Jurkat, Clone E6-1 (cell line): ENCODE measurements at regions not wholly inside any gene's neighbourhood (a gene's known extent, or its start where the extent isn't known, plus 50 kb on each side); places are given as distances from the start of the nearest gene placed in this dataset.
"Not testable (repeated sequence)": the region's sequence is repeated elsewhere in the genome, so short reads cannot be mapped to it uniquely, and the experiment has no call there.

ENCODE experiments used
- DNase-seq: peaks from one replicate; pipeline ENCODE4 v3.0.0-alpha.2; 2011; ENCODE audit warnings: low read depth, low spot score
- H3K4me3 ChIP-seq: 2 replicates; pipeline ENCODE4 v1.5.1; 2011; ENCODE audit warnings: mild to moderate bottlenecking, low read length, control low read depth, moderate library complexity

- DNase-seq, result no peak
- no peak overlapping the region for H3K4me3 ChIP-seq
Measured at GRCh38 chr1:91120936-91121335, 99.1 kb upstream of the ZNF644 start.

- no peak for DNase-seq
- H3K4me3 ChIP-seq, result no peak overlapping the region
Measured at GRCh38 chr1:91120421-91120820, 98.6 kb upstream of the ZNF644 start.

DNA sequence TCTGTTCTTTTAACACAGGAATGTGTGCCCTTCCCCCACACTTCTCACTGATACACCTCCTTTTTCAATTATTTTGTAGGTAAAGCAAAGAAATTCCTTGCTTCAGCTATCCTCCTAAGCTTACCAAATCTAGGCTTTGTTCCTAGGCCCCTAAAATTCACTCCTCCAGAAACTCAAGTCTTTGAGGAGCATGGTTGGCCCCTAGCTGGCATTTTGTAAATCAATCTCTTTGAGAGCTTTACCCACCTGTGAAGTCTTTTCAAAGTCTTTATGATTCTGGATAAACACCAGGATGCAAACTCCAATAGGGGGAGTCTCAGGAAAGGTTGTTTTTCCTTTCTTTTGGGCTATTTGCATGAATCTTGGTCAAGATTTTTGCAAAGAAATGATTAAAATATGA lies 82.9 kb upstream of the ZNF644 start:
- H3K4me3 ChIP-seq, result no peak overlapping the region
- no peak for DNase-seq

DNA sequence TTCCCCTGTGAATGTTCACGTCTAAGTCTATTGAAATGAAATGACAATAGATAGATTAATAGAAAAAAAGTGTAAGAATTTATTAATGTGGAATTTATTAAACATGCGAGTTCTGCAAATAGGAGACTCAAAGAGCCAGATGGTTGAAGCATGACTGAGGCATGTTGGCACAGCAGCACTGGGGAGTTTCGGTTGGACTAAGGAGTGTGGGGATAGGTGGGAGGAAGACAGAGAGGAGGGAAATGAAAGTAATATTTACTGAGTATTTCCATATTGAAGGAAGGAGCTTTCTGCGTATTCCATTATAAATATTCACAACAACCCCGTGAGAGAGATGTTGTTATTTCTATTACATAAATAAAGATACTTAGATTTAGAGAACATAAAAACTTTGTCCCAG lies 79.5 kb upstream of the ZNF644 start:
- DNase-seq, result no peak
- no peak overlapping the region for H3K4me3 ChIP-seq

GRCh38 chr1:91099746-91100621 lies 78.1 kb upstream of the ZNF644 start:
- DNase-seq, result no peak
- no peak overlapping the region for H3K4me3 ChIP-seq

DNA sequence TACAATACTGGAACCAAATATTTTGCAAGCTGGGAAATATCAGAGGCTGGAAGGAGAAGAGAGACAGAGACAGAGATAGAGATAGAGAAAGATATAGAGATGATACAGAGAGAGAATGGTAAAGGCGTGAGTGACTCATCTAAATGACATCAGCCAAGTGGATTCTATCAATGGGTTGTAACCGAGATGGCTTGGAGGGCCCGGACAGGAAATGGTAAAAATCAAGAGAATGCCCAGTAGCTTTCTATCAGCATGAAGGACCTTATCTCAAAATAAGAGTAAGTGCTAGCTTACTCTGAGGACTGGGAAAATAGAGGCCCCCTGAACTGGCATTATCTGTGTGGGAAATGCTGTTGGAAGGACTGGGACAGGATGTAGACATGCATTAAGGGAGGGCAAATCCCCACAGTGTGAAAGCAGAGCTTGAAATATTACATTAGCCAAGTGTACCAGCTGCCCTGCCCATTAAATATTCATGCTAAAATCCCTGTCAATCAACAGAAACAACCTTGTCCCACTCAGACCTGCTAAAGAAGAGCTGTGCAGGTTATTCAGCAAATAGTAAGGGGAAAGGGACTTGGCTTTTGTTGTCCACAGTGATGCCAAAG lies 76.6 kb upstream of the ZNF644 start:
- DNase-seq, result no peak
- H3K4me3 ChIP-seq, result no peak overlapping the region

DNA sequence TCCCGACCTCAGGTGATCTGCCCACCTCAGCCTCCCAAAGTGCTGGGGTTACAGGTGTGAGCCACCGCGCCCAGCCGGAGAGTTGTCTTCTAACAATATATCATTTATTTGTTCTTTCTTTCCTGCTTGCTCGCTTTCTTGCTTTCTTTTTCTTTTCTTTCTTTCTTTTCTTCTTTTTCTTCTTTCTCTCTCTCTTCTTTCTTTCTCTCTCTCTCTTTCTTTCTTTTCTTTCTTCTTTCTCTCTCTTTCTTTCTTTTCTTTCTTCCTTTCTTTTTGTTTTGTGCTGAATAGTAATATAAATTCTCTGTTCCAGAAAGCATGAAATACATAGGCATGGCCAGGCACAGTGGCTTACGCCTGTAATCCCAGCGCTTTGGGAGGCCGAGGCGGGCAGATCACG lies 73.5 kb upstream of the ZNF644 start:
- not testable (repeated sequence) for H3K4me3 ChIP-seq, DNase-seq

DNA sequence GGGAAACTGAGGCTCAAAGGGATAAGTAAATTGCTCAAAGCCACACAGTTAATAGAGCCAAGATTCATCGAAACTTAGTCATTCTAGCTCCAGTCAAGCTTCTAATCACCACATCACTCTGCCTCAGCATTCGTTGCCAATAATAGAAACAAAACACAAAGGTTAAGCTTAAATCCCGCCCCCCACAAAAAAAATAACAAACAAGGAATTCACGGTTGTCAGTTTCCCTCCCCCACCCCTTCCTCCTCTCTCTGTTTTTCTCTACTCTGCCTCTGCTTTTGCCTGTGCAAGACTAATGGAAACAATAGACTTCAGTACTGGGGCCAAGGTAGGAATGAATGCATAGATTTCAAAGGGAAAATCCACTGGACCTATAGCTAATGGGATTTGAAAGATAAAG lies 70.7 kb upstream of the ZNF644 start:
- H3K4me3 ChIP-seq, result no peak overlapping the region
- DNase-seq, result no peak

DNA sequence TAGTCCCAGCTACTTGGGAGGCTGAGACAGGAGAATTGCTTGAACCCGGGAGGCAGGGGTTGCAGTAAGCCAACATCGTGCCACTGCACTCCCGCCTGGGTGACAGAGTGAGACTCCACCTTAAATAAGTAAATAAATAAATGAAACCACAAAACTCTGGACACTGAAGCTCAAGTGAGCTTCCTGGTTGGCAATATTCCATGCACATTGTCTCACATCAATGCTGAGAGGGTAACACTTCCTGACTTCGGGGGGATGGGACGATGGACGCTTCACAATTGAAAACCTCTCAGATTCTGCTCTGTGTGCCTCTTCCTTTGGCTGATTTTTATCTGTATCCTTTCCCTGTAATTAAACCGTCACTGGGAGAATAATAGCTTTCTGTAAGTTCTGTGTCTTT lies 70.0 kb upstream of the ZNF644 start:
- no peak for DNase-seq
- H3K4me3 ChIP-seq, result no peak overlapping the region

GRCh38 chr1:91080650-91081049 lies 58.8 kb upstream of the ZNF644 start:
- no peak for DNase-seq
- no peak overlapping the region for H3K4me3 ChIP-seq

DNA sequence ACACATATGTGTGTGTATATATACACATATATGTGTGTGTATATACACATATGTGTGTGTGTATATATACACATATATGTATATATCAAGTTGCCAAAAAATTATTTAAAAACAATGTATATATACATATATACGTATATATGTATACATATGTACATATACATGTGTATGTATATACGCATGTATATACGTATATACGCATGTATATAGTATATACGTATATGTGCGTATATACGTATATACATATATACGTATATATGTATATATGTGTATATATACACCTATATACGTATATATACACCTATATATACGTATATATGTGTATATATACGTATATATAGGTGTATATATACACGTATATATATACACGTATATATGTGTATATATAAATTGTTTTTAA lies 57.0 kb upstream of the ZNF644 start:
- H3K4me3 ChIP-seq, result no peak overlapping the region
- no peak for DNase-seq

DNA sequence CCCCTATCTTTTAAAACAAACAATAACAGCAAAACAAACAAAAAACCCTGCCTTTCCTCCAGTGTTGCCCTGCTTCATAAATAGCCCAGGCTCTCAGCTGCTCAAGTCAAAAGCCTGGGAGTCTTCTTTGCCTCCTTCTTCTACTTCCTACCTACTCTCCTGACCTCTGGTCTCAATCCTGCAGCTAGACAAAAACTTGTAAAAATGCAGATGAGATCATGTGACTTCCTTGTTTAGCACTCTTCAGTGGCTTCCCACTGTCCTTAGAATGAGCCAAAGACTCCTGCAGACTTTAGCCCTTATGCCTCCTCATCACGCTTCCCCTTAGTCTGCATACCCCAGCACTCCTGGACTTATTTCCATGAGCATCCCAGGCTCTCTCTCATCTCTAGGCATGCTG lies 55.0 kb upstream of the ZNF644 start:
- no peak for DNase-seq

GRCh38 chr1:91075233-91076135 lies 53.6 kb upstream of the ZNF644 start:
- H3K4me3 ChIP-seq, result no peak overlapping the region
- DNase-seq, result no peak

More for the DNA sequence above, 55.0 kb upstream of the ZNF644 start:
- H3K4me3 ChIP-seq, result no peak overlapping the region

DNA sequence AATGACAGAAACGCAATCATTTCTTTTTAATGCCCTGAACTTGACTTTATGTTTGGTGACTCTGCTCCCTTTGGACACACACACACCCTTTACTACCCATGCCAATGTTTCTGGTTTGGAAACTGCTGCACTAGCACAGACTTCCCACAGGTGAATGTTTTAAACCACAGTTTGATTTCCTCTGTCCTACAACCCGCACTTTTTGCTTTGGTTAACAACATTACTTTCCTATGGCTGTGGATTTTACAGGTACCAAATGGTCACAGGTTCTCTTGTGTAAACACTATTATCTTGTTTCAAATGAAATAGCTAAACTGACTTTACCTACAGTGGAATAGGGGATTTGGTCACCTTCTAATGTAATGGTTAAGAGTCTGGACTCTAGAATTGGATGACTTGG lies 51.5 kb upstream of the ZNF644 start:
- DNase-seq, result no peak
- H3K4me3 ChIP-seq, result no peak overlapping the region

- DNase-seq, result no peak
- no peak overlapping the region for H3K4me3 ChIP-seq
Measured at GRCh38 chr1:91071838-91072237, 50.0 kb upstream of the ZNF644 start.
